Body of pancreas (tissue), 4 donors: ENCODE measurements at regions not wholly inside any gene's neighbourhood (a gene's known extent, or its start where the extent isn't known, plus 50 kb on each side); places are given as distances from the start of the nearest gene placed in this dataset.

Experiments
- POLR2A ChIP-seq, 3 donors: fragments of 450-650 bp; IDR thresholded peaks; one replicate each; pipeline ENCODE4 v1.6.1; 2016; ENCODE audit warnings: antibody characterized with exemption in 3 of 3, mild to moderate bottlenecking in 2 of 3
- TF ChIP-seq, protein P1 (sequence below), 7 experiments: fragments of 450-650 bp in 4 of 7; fragments of 200-600 bp in 3 of 7; sonication (generic) in 3 of 7; IDR thresholded peaks; one replicate each; pipeline ENCODE4 v1.5.1; 2016 to 2019; ENCODE audit warnings: antibody characterized with exemption in 7 of 7

DNA sequence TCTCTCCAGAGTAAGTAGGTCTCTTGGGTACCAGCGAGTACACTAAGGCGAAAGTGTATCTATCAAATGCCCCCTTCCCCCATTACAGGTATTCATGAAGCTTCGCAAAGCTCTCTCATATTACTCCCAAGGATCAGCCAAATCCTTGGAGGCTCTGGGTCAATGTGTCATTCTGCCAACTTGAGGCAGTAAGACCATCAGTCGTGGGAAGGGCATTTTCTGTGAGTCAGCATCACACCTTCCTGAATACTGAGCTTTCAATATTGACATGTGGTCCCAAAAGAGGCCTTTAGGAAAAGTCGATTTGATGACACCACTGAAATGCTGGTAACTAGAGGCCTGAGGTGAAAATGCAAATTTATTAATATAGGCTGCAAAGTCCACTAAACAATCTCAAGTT, 323.9 kb downstream of the LRIG3 start:
- TF ChIP-seq, protein P1, sequence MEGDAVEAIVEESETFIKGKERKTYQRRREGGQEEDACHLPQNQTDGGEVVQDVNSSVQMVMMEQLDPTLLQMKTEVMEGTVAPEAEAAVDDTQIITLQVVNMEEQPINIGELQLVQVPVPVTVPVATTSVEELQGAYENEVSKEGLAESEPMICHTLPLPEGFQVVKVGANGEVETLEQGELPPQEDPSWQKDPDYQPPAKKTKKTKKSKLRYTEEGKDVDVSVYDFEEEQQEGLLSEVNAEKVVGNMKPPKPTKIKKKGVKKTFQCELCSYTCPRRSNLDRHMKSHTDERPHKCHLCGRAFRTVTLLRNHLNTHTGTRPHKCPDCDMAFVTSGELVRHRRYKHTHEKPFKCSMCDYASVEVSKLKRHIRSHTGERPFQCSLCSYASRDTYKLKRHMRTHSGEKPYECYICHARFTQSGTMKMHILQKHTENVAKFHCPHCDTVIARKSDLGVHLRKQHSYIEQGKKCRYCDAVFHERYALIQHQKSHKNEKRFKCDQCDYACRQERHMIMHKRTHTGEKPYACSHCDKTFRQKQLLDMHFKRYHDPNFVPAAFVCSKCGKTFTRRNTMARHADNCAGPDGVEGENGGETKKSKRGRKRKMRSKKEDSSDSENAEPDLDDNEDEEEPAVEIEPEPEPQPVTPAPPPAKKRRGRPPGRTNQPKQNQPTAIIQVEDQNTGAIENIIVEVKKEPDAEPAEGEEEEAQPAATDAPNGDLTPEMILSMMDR (IDR thresholded peaks at IDR 0.05) = no peak
- TF ChIP-seq POLR2A (IDR thresholded peaks at IDR 0.05) = no peak
